ENCODE measurements at regions not wholly inside any gene's neighbourhood (a gene's known extent, or its start where the extent isn't known, plus 50 kb on each side); places are given as distances from the start of the nearest gene placed in this dataset.

DNA sequence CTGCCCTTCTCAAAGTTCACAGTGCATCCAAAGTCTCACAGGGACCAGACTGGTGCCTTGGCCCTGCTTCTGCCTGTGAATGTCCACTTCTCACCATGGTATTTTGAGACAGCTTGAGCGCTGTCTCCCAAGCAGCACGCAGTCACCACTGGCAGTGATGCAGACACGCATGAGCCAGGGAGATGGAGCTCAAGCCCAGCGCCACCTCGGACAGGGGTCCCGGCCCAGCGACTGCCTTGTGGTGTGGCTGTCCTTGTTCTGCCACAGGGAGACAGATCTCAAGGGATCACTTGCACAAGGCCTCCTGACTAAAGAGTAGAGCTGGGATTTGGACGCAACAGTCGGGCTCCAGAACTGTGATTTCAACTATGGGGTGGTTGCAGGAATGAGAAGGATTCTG lies 92.6 kb upstream of the MBL2 start:
- Histone ChIP-seq H3K27me3 (ENCODE audit: control insufficient read depth, insufficient read depth, low read length) (no peaks in the 10 kb centered on the region), H3K36me3 (ENCODE audit: control insufficient read depth, insufficient read depth, low read length) (no peaks in the 10 kb centered on the region), H3K4me3 (ENCODE audit: low read depth, low read length) (no peak overlapping the region)
- FAIRE-seq, result no peak
- no peak for DNase-seq (ENCODE audit: low read depth)
- TF ChIP-seq, protein P1, sequence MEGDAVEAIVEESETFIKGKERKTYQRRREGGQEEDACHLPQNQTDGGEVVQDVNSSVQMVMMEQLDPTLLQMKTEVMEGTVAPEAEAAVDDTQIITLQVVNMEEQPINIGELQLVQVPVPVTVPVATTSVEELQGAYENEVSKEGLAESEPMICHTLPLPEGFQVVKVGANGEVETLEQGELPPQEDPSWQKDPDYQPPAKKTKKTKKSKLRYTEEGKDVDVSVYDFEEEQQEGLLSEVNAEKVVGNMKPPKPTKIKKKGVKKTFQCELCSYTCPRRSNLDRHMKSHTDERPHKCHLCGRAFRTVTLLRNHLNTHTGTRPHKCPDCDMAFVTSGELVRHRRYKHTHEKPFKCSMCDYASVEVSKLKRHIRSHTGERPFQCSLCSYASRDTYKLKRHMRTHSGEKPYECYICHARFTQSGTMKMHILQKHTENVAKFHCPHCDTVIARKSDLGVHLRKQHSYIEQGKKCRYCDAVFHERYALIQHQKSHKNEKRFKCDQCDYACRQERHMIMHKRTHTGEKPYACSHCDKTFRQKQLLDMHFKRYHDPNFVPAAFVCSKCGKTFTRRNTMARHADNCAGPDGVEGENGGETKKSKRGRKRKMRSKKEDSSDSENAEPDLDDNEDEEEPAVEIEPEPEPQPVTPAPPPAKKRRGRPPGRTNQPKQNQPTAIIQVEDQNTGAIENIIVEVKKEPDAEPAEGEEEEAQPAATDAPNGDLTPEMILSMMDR (IDR thresholded peaks at IDR 0.05; ENCODE audit: insufficient read depth, low read length, severe bottlenecking), result no peak

DNA sequence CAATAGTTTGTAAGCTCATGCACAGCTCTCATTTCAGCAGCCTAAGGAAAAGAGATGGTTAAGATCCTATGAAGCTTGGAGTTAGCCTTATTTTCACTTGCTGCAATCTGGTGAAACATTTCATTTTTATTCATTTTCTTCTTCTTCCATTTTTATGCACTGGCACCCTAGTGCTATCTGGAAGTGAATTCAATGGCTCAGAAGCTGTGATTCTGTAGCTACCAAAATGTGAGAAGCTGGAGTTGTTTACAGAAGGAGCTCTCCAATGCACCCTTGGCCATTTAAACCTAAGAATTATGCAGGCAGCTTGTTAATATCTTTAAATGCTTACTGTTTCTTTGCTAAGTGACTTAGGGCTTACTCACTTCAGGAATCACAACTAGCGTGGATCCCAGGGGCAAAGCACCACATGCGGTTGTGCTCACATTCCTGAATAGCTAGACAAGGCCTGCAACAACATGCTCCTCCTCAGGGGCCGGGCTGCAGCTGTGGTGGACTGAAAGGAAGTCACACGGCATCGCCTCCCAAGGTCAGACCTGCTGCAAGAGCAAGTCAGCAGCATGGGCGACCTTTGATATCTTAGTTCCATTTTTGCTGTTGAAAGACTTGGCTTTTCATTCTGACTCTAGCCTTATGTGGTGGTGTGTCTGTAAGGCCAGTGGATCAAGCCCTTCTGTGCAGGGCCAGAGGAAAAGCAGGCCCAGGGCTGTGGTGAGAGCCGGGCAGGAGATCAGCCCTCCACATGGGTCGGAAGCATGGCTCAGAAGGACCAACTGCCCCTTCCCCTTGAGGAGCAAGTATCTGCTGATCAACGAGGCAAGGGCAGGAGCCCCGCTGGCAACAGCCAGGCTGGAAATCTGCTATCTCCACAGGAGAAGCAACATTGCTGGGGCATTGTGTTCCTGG lies 91.9 kb upstream of the MBL2 start:
- TF ChIP-seq, protein P1 (IDR thresholded peaks at IDR 0.05; ENCODE audit: insufficient read depth, low read length, severe bottlenecking), result no peak
- H3K36me3 ChIP-seq (ENCODE audit: control insufficient read depth, insufficient read depth, low read length), result no peaks in the 10 kb centered on the region
- H3K27me3 ChIP-seq (ENCODE audit: control insufficient read depth, insufficient read depth, low read length), result no peaks in the 10 kb centered on the region
- no peak overlapping the region for H3K4me3 ChIP-seq (ENCODE audit: low read depth, low read length)
- peak; percentile 99 for FAIRE-seq
- peak; percentile 99 for DNase-seq (ENCODE audit: low read depth)

DNA sequence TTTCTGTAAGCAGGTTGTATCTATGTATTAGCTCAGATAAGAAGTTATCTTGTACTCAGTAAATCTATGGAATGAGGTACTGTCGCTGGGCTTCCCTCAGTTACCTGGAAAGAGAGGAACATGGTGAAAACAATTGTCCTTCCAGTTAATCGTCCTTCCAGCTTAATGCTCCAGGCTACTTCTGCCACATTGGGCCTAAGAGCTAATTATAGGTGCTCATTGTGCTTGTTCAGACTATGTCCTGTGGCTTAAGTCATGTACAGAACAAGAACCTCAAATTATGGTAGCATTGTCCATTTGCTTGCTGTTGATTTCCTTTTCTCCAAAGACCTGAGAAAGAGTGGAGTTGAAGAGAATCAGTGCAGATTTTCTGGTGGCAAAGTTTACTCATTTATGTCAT lies 86.1 kb upstream of the MBL2 start:
- Histone ChIP-seq H3K36me3 (ENCODE audit: control insufficient read depth, insufficient read depth, low read length) (no peaks in the 10 kb centered on the region), H3K27me3 (ENCODE audit: control insufficient read depth, insufficient read depth, low read length) (no peaks in the 10 kb centered on the region), H3K4me3 (ENCODE audit: low read depth, low read length) (no peak overlapping the region)
- DNase-seq (ENCODE audit: low read depth) (no peak), FAIRE-seq (no peak)
- TF ChIP-seq, protein P1 (IDR thresholded peaks at IDR 0.05; ENCODE audit: insufficient read depth, low read length, severe bottlenecking), result no peak

DNA sequence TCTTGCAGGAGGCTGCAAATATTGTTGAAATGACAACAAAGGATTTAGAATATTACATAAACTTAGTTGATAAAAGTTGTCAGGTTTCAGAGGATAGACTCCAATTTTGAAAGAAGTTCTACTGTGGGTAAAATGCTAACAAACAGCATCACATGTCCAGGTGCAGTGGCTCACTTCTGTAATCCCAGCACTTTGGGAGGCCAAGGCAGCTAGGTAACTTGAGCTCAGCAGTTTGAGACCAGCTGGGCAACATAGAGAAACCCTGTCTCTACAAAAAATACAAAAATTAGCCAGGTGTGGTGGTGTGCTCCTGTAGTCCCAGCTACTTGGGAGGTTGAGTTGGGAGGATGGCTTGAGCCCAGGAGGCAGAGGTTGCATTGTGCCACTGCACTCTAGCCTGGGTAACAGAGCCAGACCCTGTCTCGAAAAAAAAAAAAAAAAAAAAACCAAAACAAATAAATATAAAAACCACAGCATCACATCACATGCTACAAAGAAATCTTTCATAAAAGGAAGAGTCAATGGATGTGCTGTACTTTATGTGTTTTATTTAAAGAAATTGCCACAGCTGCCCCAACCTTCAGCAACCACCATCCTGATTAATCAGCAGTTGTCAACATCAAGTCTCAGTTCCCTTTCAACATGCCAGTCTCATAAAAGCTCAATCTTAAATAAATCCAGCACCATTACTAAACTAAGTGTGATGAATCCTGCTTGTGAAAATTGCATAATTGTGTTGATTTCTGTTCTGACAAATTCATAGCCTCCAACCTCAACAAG lies 83.2 kb upstream of the MBL2 start:
- DNase-seq (ENCODE audit: low read depth) (no peak), FAIRE-seq (no peak)
- Histone ChIP-seq H3K27me3 (ENCODE audit: control insufficient read depth, insufficient read depth, low read length) (no peaks in the 10 kb centered on the region), H3K4me3 (ENCODE audit: low read depth, low read length) (no peak overlapping the region), H3K36me3 (ENCODE audit: control insufficient read depth, insufficient read depth, low read length) (no peaks in the 10 kb centered on the region)
- TF ChIP-seq, protein P1 (IDR thresholded peaks at IDR 0.05; ENCODE audit: insufficient read depth, low read length, severe bottlenecking), result no peak

DNA sequence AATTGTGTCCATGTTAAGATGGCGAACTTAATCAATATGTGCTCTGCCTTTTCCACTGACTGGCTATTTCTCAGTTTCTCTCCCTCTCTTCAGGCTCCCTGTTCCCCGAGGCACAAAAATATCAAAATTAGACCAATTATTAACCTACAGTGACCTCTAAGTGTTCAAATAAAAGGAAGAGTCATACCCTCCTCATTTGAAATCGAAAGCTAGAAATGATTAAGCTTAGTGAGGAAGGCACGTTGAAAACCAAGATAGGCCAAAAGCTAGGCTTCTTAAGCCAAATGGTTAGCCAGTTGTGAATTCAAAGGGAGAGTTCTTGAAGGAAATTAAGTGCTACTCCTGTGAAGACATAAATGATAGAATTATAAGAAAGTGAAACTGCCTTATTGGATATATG lies 81.1 kb upstream of the MBL2 start:
- TF ChIP-seq, protein P1 (IDR thresholded peaks at IDR 0.05; ENCODE audit: insufficient read depth, low read length, severe bottlenecking), result no peak
- no peaks in the 10 kb centered on the region for H3K36me3 ChIP-seq (ENCODE audit: control insufficient read depth, insufficient read depth, low read length)
- DNase-seq (ENCODE audit: low read depth) (no peak), FAIRE-seq (no peak)
- no peaks in the 10 kb centered on the region for H3K27me3 ChIP-seq (ENCODE audit: control insufficient read depth, insufficient read depth, low read length)
- H3K4me3 ChIP-seq (ENCODE audit: low read depth, low read length), result no peak overlapping the region
